ENCODE measurements at regions not wholly inside any gene's neighbourhood (a gene's known extent, or its start where the extent isn't known, plus 50 kb on each side); places are given as distances from the start of the nearest gene placed in this dataset.

DNA sequence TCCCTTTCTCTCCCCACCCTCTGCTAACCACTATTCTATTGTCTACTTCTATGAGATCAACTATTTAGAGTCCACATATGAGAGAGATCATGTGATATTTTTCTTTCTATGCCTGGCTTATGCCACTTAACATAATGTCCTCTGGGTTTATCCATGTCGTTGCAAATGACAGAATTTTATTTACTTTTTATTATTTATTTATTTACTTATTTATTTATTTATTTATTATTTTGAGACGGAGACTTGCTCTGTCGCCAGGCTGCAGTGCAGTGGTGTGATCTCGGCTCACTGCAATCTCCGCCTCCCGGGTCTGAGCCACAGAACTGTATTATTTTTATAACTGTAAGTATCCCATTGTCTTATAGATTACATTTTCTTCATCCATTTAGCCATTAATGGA, 443.4 kb upstream of the CDH19 start:
- H3K27me3 ChIP-seq, result no peaks in the 10 kb centered on the region
- H3K4me1 ChIP-seq, result no peaks in the 10 kb centered on the region
- no peak for TF ChIP-seq POLR2A (IDR thresholded peaks at IDR 0.05)
- TF ChIP-seq, protein P1, sequence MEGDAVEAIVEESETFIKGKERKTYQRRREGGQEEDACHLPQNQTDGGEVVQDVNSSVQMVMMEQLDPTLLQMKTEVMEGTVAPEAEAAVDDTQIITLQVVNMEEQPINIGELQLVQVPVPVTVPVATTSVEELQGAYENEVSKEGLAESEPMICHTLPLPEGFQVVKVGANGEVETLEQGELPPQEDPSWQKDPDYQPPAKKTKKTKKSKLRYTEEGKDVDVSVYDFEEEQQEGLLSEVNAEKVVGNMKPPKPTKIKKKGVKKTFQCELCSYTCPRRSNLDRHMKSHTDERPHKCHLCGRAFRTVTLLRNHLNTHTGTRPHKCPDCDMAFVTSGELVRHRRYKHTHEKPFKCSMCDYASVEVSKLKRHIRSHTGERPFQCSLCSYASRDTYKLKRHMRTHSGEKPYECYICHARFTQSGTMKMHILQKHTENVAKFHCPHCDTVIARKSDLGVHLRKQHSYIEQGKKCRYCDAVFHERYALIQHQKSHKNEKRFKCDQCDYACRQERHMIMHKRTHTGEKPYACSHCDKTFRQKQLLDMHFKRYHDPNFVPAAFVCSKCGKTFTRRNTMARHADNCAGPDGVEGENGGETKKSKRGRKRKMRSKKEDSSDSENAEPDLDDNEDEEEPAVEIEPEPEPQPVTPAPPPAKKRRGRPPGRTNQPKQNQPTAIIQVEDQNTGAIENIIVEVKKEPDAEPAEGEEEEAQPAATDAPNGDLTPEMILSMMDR (IDR thresholded peaks at IDR 0.05 in 4 of 5, conservative IDR thresholded peaks at IDR 0.05 in 1 of 5), result no peak
- in situ Hi-C loops (cut with MboI; ENCODE audit: low sequenced_read_pairs in 4 of 4) (no loop called here), intact Hi-C loops (cut with DNase I; ENCODE audit: low total_unique reads) (no loop called here)
- no peaks in the 10 kb centered on the region for H3K9me3 ChIP-seq
- DNase-seq (no peak), ATAC-seq (no peak)
- no peak overlapping the region for H3K4me3 ChIP-seq
- no peak overlapping the region for H3K27ac ChIP-seq
- H3K36me3 ChIP-seq, result no peaks in the 10 kb centered on the region

DNA sequence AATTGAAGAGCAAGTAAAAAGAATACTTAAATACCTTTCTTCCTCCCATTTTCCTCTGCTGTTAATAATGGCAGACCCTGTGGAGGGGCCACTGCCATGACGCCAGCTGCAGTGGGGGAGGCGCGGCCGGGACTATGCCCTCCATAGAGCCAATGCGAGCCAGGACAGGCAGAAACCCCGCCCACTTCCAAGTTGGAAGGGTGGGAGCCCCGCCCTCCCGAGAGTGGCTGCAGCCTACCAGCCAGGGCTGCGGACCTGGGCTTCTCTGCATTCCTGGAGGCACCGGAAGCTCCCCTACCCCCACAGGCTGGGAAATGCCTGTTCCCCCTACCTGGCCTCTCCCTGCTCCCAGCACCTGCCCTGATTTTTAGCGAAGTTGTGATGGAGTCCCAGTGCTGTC, 439.4 kb upstream of the CDH19 start:
- no peak for ATAC-seq
- no peak overlapping the region for H3K4me3 ChIP-seq
- intact Hi-C loops (cut with DNase I; ENCODE audit: low total_unique reads), result no loop called here
- no peaks in the 10 kb centered on the region for H3K36me3 ChIP-seq
- H3K9me3 ChIP-seq, result no peaks in the 10 kb centered on the region
- in situ Hi-C loops (cut with MboI; ENCODE audit: low sequenced_read_pairs in 4 of 4), result no loop called here
- no peaks in the 10 kb centered on the region for H3K27me3 ChIP-seq
- no peaks in the 10 kb centered on the region for H3K4me1 ChIP-seq
- no peak for DNase-seq
- H3K27ac ChIP-seq, result no peak overlapping the region
- no peak for TF ChIP-seq POLR2A (IDR thresholded peaks at IDR 0.05)
- TF ChIP-seq, protein P1 (IDR thresholded peaks at IDR 0.05 in 4 of 5, conservative IDR thresholded peaks at IDR 0.05 in 1 of 5), result no peak

DNA sequence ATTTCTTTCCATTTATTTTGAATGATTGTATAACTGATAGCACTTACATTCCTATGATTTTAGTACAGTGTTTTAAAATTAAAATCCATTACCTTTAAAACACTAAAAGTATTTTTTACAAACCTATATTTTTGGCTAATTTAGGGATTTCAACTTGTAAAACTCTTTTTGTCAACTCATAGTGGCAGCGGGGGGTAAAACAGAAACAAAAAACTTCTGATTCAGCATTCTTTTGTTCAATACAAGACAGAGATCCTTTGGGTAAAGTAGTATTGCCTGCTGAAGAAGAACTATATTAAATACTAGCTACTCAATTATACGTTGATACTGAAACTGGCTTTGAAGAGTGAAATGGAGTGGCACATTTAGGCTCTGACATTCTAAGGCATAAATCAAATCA, 437.4 kb upstream of the CDH19 start:
- Histone ChIP-seq H3K9me3 (no peaks in the 10 kb centered on the region), H3K4me3 (no peak overlapping the region), H3K36me3 (no peaks in the 10 kb centered on the region), H3K4me1 (no peaks in the 10 kb centered on the region), H3K27me3 (no peaks in the 10 kb centered on the region), H3K27ac (no peak overlapping the region)
- TF ChIP-seq POLR2A (IDR thresholded peaks at IDR 0.05), result no peak
- TF ChIP-seq, protein P1 (IDR thresholded peaks at IDR 0.05 in 4 of 5, conservative IDR thresholded peaks at IDR 0.05 in 1 of 5), result no peak
- DNase-seq, result no peak
- intact Hi-C loops (cut with DNase I; ENCODE audit: low total_unique reads), result no loop called here
- no peak for ATAC-seq
- in situ Hi-C loops (cut with MboI; ENCODE audit: low sequenced_read_pairs in 4 of 4), result no loop called here

DNA sequence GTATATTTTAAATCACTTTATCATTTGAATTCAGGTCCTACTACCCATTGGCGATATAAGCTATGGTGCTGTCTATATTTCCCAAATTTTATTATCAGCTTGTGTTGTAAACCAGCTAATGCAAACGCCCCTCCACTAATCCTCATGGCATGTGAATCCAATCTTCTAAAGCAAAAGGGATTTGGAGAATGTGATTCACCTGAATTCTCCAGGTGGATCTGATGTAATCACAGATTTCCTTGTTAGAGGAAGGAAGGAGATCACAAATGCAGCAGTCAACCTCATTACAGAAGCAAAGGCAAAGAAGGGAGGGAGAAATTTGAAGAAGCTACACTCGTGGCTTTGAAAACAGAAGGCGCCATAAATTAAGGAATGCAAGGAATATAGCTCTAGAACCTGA, 431.1 kb upstream of the CDH19 start:
- no peak overlapping the region for H3K27ac ChIP-seq
- in situ Hi-C loops (cut with MboI; ENCODE audit: low sequenced_read_pairs in 4 of 4), result no loop called here
- ATAC-seq (no peak), DNase-seq (no peak)
- no peaks in the 10 kb centered on the region for H3K36me3 ChIP-seq
- no peaks in the 10 kb centered on the region for H3K9me3 ChIP-seq
- intact Hi-C loops (cut with DNase I; ENCODE audit: low total_unique reads), result no loop called here
- H3K27me3 ChIP-seq, result no peaks in the 10 kb centered on the region
- H3K4me1 ChIP-seq, result no peaks in the 10 kb centered on the region
- TF ChIP-seq, protein P1 (IDR thresholded peaks at IDR 0.05 in 4 of 5, conservative IDR thresholded peaks at IDR 0.05 in 1 of 5), result no peak
- no peak for TF ChIP-seq POLR2A (IDR thresholded peaks at IDR 0.05)
- H3K4me3 ChIP-seq, result no peak overlapping the region

DNA sequence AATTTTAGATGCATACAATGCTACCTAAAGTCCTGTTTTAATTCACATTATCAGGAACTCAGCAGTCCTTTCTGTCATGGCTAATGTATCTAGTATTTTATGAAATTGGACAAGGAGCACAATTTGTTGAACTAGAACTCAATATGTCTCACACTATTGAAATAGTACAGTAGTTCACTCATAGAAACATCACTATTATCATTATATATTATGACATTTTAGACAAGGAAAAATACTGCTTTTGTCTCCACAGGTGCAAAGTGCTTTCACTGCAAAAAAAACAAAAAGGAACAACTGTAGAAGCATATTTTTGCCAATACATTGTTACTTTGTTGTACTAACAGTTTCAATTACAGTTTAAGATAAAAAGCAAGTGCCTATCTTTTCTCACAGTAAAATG, 419.2 kb upstream of the CDH19 start:
- in situ Hi-C loops (cut with MboI; ENCODE audit: low sequenced_read_pairs in 4 of 4), result no loop called here
- H3K4me1 ChIP-seq, result no peaks in the 10 kb centered on the region

More for the DNA sequence above, 419.2 kb upstream of the CDH19 start:
- DNase-seq (no peak), ATAC-seq (no peak)
- no peaks in the 10 kb centered on the region for H3K9me3 ChIP-seq
- TF ChIP-seq, protein P1 (IDR thresholded peaks at IDR 0.05 in 4 of 5, conservative IDR thresholded peaks at IDR 0.05 in 1 of 5), result no peak
- no peak for TF ChIP-seq POLR2A (IDR thresholded peaks at IDR 0.05)
- intact Hi-C loops (cut with DNase I; ENCODE audit: low total_unique reads), result no loop called here
- H3K4me3 ChIP-seq, result no peak overlapping the region
- H3K36me3 ChIP-seq, result no peaks in the 10 kb centered on the region
- no peak overlapping the region for H3K27ac ChIP-seq
- H3K27me3 ChIP-seq, result no peaks in the 10 kb centered on the region

All from gastrocnemius medialis (tissue), 4 donors.